Activated T-cell treated with anti-CD3 and anti-CD28 coated beads, Interleukin-2, amount 50 U/mL, for 72 hours (primary cell): ENCODE measurements at regions not wholly inside any gene's neighbourhood (a gene's known extent, or its start where the extent isn't known, plus 50 kb on each side); places are given as distances from the start of the nearest gene placed in this dataset.

ENCODE experiments used
- ATAC-seq, 2 donors: fragments of 150-1000 bp; cut with Tn5 transposase; replicated peaks in 1 of 2; 2 replicates each; pipeline ENCODE4 v1.10.0; 2021; ENCODE audit warnings: moderate library complexity in 2 of 2, mild to moderate bottlenecking in 1 of 2
- DNase-seq, 2 donors: peaks; one replicate each; pipeline ENCODE4 v3.0.0; 2021 to 2022; ENCODE audit warnings: mixed read lengths in 1 of 2
- H3K27ac Mint-ChIP-seq: one replicate; pipeline ENCODE4 v1.8.0; 2022; ENCODE audit warnings: mild to moderate bottlenecking, moderate library complexity, mixed read lengths
- H3K27me3 Mint-ChIP-seq: one replicate; pipeline ENCODE4 v1.8.0; 2022; ENCODE audit warnings: low read depth, mixed read lengths
- H3K36me3 Mint-ChIP-seq, 2 donors: one replicate each; pipeline ENCODE4 v1.8.0; 2022; ENCODE audit warnings: mixed read lengths in 2 of 2, mild to moderate bottlenecking in 1 of 2; ENCODE audit not compliant: insufficient read depth in 2 of 2
- H3K4me1 Mint-ChIP-seq: one replicate; pipeline ENCODE4 v1.8.0; 2022; ENCODE audit warnings: low read depth, mixed read lengths
- H3K4me3 Mint-ChIP-seq, 2 donors: one replicate each; pipeline ENCODE4 v1.8.0; 2022; ENCODE audit warnings: mild to moderate bottlenecking in 2 of 2, mixed read lengths in 2 of 2, moderate library complexity in 2 of 2
- H3K9me3 Mint-ChIP-seq, 2 donors: one replicate each; pipeline ENCODE4 v1.8.0; 2022; ENCODE audit warnings: mixed read lengths in 2 of 2

DNA sequence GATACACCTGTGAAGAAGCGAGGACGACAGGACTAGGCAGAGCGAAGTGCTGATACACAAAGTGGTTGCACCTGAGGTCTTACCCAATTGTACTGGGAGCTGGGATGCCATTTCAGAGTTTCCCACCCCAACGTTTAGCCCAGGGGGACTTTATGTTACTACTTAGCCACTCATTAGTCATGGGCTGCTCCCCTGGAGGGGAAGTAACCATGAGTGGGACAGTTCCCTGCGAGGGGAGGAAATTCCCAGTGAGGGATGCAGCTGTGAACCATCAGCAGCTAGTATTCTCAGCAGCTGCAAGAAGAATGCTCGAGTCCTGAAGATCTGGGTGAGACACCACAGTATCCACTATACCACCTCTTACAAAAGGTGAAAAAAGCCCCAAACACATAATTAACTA, 93.7 kb upstream of the ACTBL2 start:
- no peak for ATAC-seq
- H3K36me3 Mint-ChIP-seq: peaks cover 0 to 2% of the 10 kb centered on the region in 2 donors

GRCh38 chr5:57575839-57576238, 93.2 kb upstream of the ACTBL2 start:
- ATAC-seq: no peak
- H3K36me3 Mint-ChIP-seq: peaks cover 0 to under 1% of the 10 kb centered on the region in 2 donors

More for the DNA sequence above, 93.7 kb upstream of the ACTBL2 start:
- Mint-ChIP-seq H3K27me3 (peaks cover under 1% of the 10 kb centered on the region), H3K27ac (no peak overlapping the region), H3K4me3 (no peak overlapping the region), H3K4me1 (no peaks in the 10 kb centered on the region), H3K9me3 (no peaks in the 10 kb centered on the region)
- no peak for DNase-seq

DNA sequence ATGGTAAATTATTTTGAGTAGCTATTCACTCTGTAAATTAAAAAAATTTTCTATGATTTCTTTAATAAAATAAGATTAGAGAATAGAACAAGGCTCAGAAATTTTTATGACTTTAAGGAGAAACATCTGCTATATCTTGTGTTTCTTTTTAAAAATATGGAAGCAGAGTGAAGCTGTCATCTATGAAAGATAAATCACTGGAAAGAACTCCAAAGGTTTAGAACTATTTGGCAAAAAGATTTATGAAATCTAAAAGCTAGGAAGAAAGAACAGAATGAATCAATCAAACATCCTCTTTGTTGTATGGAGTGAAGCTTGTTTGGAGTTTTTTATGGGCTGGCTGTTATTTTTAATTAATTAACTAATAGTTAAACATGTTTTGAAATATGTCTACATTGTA, 89.8 kb upstream of the ACTBL2 start:
- no peak overlapping the region for H3K27ac Mint-ChIP-seq
- H3K4me3 Mint-ChIP-seq: no peak overlapping the region
- ATAC-seq (no peak), DNase-seq (no peak)
- no peaks in the 10 kb centered on the region for H3K36me3 Mint-ChIP-seq
- H3K4me1 Mint-ChIP-seq: no peaks in the 10 kb centered on the region
- H3K9me3 Mint-ChIP-seq: no peaks in the 10 kb centered on the region
- H3K27me3 Mint-ChIP-seq: peaks cover 6% of the 10 kb centered on the region

More at GRCh38 chr5:57575839-57576238, 93.2 kb upstream of the ACTBL2 start:
- H3K4me3 Mint-ChIP-seq: no peak overlapping the region
- no peak for DNase-seq
- no peaks in the 10 kb centered on the region for H3K4me1 Mint-ChIP-seq
- H3K9me3 Mint-ChIP-seq: no peaks in the 10 kb centered on the region
- H3K27ac Mint-ChIP-seq: no peak overlapping the region
- H3K27me3 Mint-ChIP-seq: peaks cover 5% of the 10 kb centered on the region

- ATAC-seq (no peak), DNase-seq (no peak)
- H3K36me3 Mint-ChIP-seq: no peaks in the 10 kb centered on the region
- H3K9me3 Mint-ChIP-seq: no peaks in the 10 kb centered on the region
- H3K4me3 Mint-ChIP-seq: no peak overlapping the region
- H3K4me1 Mint-ChIP-seq: no peaks in the 10 kb centered on the region
- H3K27ac Mint-ChIP-seq: no peak overlapping the region
- peaks cover 23% of the 10 kb centered on the region for H3K27me3 Mint-ChIP-seq
Observed at GRCh38 chr5:57569601-57570000, 87.0 kb upstream of the ACTBL2 start.

- no peak overlapping the region for H3K27ac Mint-ChIP-seq
- no peak for ATAC-seq
Observed at GRCh38 chr5:57568136-57568535, 85.5 kb upstream of the ACTBL2 start.

DNA sequence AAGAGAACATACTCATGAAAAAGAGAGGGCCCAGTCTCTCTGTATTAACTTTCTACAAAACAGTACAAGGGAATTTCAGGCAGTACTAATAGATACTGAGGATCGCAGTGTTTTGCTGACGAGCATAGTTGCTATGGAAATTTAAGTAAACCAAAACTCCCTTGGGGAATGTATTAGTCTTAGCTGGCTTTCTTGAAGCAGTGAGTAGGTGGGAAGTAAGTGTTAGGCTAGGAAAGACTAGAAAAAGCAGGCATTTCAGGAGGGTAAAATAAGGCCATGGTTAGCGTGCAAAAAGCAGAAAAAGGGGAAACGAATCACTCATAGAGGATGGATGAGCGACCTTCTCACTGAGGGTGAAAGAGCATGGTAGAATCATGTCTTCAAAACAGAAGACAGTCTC, 84.3 kb upstream of the ACTBL2 start:
- DNase-seq: no peak
- H3K27ac Mint-ChIP-seq: no peak overlapping the region
- peaks cover 40% of the 10 kb centered on the region for H3K27me3 Mint-ChIP-seq
- H3K4me1 Mint-ChIP-seq: no peaks in the 10 kb centered on the region
- no peaks in the 10 kb centered on the region for H3K36me3 Mint-ChIP-seq
- H3K4me3 Mint-ChIP-seq: no peak overlapping the region
- no peak for ATAC-seq
- no peaks in the 10 kb centered on the region for H3K9me3 Mint-ChIP-seq

More at GRCh38 chr5:57568136-57568535, 85.5 kb upstream of the ACTBL2 start:
- Mint-ChIP-seq H3K9me3 (no peaks in the 10 kb centered on the region), H3K27me3 (peaks cover 32% of the 10 kb centered on the region), H3K4me3 (no peak overlapping the region), H3K36me3 (no peaks in the 10 kb centered on the region), H3K4me1 (no peaks in the 10 kb centered on the region)
- DNase-seq: no peak

DNA sequence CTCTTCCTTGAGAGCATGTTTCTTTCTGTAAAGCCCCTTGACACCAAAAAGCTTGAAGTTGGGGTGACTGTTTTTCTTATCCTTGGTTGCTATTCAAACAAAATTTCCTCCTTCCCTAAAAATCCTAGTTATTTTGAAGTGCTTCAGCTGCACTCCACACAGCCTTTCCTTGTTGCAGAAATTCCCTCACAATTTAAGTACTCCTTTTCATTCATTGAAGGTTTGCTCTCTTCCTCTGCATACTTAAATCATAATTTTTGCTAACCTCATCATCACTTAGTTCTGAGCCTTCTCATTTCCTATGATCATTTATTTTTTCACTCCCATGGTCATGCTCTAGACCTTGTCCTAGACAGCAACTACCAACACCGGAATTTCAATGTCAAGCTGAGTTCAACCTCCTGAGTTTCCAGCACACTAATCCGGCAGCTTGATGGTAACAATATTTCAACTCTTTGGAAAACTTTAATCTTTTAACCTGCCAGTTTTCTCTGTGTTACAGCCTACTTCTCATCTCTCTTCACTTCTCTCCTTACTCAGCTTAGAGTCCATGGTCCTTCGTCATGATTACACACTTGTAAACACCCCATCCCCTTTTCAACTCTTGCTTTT, 78.7 kb upstream of the ACTBL2 start:
- ATAC-seq (no peak), DNase-seq (no peak)
- H3K27me3 Mint-ChIP-seq: peaks cover 28% of the 10 kb centered on the region
- no peaks in the 10 kb centered on the region for H3K9me3 Mint-ChIP-seq
- H3K4me3 Mint-ChIP-seq: no peak overlapping the region
- H3K36me3 Mint-ChIP-seq: no peaks in the 10 kb centered on the region
- H3K27ac Mint-ChIP-seq: no peak overlapping the region
- H3K4me1 Mint-ChIP-seq: no peaks in the 10 kb centered on the region

DNA sequence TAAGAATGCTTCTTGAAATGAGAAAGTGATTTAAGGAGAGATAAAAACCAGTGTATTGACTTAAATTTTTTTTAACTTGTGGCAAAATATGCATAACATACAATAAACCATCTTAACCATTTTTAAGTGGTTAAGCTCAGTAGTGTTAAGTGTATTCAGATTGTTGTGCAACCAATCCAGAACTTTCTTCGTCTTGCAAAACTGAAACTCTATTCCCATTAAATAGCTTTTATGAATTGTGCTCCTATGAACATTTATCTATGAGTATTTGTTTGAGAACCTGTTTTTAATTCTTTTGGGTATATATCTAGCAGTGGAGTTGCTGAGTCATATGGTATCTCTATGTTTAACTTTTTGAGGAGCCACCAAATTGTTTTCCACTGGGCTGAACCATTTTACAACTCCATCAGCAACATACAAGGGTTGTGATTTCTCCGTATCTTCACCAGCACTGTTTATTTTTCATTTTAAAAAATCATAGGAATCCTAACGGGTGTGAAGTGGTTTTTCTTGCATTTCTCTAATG, 76.6 kb upstream of the ACTBL2 start:
- ATAC-seq: no peak

DNA sequence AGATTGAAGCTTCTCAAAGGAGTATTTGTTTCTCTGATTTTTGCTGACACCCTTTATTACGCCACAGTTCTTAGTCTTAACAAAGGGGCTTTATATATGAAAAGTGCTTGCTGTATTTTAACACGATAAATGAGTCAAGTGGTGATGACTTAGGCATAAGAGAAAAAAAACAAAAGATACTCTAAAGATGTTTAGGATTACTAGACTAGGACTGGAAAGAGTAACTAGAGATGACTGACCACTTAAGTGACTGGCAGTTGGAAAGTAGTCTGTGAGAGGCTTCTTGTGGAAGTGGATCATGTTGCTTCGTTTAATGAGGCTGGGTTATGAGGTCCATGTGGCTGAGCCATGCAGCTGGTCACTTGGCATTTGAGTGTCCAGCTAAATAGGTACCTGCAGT, 69.4 kb upstream of the ACTBL2 start:
- no peak for DNase-seq
- no peaks in the 10 kb centered on the region for H3K9me3 Mint-ChIP-seq

More for the DNA sequence above, 76.6 kb upstream of the ACTBL2 start:
- H3K36me3 Mint-ChIP-seq: no peaks in the 10 kb centered on the region
- no peak overlapping the region for H3K4me3 Mint-ChIP-seq
- no peak overlapping the region for H3K27ac Mint-ChIP-seq
- peaks cover 14% of the 10 kb centered on the region for H3K27me3 Mint-ChIP-seq
- H3K4me1 Mint-ChIP-seq: no peaks in the 10 kb centered on the region
- no peaks in the 10 kb centered on the region for H3K9me3 Mint-ChIP-seq
- DNase-seq: no peak

DNA sequence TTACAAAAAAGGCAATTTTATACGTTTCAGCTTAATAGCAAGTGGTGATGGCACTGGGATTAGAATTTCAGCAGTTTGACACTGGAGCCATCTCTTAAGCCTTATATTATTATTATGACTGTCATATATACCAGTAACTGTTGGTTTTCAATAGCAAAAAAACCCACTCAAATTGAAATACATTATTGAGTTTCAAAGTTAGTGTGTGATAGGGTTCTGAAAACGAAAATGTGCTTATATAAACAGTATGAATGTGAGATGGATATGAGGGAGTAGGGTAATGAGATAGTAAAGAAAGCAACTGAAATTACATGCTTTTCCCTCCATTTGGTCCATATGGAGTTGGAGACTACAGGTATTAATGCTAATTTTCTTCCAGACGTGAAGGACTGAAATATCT, 68.6 kb upstream of the ACTBL2 start:
- Mint-ChIP-seq H3K36me3 (no peaks in the 10 kb centered on the region), H3K27me3 (peaks cover 13% of the 10 kb centered on the region), H3K4me3 (no peak overlapping the region), H3K4me1 (no peaks in the 10 kb centered on the region), H3K27ac (no peak overlapping the region), H3K9me3 (no peaks in the 10 kb centered on the region)
- ATAC-seq: peak in 1 of 2 donors; percentile 60
- DNase-seq: no peak

More for the DNA sequence above, 69.4 kb upstream of the ACTBL2 start:
- Mint-ChIP-seq H3K27me3 (peaks cover 13% of the 10 kb centered on the region), H3K4me1 (no peaks in the 10 kb centered on the region), H3K36me3 (no peaks in the 10 kb centered on the region), H3K27ac (no peak overlapping the region), H3K4me3 (no peak overlapping the region)
- no peak for ATAC-seq

- no peaks in the 10 kb centered on the region for H3K9me3 Mint-ChIP-seq
- H3K4me3 Mint-ChIP-seq: no peak overlapping the region
- DNase-seq: no peak
- no peaks in the 10 kb centered on the region for H3K4me1 Mint-ChIP-seq
- H3K27me3 Mint-ChIP-seq: peaks cover 20% of the 10 kb centered on the region
- H3K36me3 Mint-ChIP-seq: no peaks in the 10 kb centered on the region
- no peak for ATAC-seq
- no peak overlapping the region for H3K27ac Mint-ChIP-seq
Observed at GRCh38 chr5:57550132-57550531, 67.5 kb upstream of the ACTBL2 start.

DNA sequence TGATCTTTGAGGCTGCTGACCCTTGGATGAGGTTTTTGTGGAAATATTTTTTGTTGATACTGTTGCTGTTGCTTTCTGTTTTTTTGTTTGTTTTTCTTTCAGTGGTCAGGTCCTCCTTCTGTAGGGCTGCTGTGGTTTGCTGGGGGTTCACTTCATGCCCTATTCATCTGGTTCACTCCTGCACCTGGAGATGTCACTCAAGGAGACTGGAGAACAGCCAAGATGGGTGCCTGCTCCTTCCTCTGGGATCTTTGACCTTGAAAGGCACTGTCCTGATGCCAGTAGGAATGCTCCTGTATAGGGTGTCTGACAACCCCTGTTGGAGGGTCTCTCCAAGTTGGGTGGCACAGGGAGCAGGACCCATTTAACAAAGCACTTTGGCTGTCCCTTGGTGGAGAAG, 67.0 kb upstream of the ACTBL2 start:
- H3K36me3 Mint-ChIP-seq: no peaks in the 10 kb centered on the region
- no peaks in the 10 kb centered on the region for H3K4me1 Mint-ChIP-seq
- H3K27ac Mint-ChIP-seq: no peak overlapping the region
- no peaks in the 10 kb centered on the region for H3K9me3 Mint-ChIP-seq
- no peak overlapping the region for H3K4me3 Mint-ChIP-seq
- peaks cover 24% of the 10 kb centered on the region for H3K27me3 Mint-ChIP-seq
- ATAC-seq (no peak), DNase-seq (no peak)

GRCh38 chr5:57540823-57541222, 58.2 kb upstream of the ACTBL2 start:
- Mint-ChIP-seq H3K27me3 (peaks cover 28% of the 10 kb centered on the region), H3K4me1 (peaks cover 19% of the 10 kb centered on the region), H3K4me3 (no peak overlapping the region), H3K27ac (no peak overlapping the region), H3K36me3 (no peaks in the 10 kb centered on the region), H3K9me3 (no peaks in the 10 kb centered on the region)
- no peak for DNase-seq
- ATAC-seq: no peak

- H3K36me3 Mint-ChIP-seq: no peaks in the 10 kb centered on the region
- ATAC-seq (no peak), DNase-seq (no peak)
- H3K9me3 Mint-ChIP-seq: no peaks in the 10 kb centered on the region
- H3K4me3 Mint-ChIP-seq: no peak overlapping the region
- no peak overlapping the region for H3K27ac Mint-ChIP-seq
- peaks cover 19% of the 10 kb centered on the region for H3K4me1 Mint-ChIP-seq
- H3K27me3 Mint-ChIP-seq: peaks cover 18% of the 10 kb centered on the region
Observed at GRCh38 chr5:57539281-57539701, 56.7 kb upstream of the ACTBL2 start.
